HG02678 (cell line): ENCODE measurements at regions not wholly inside any gene's neighbourhood (a gene's known extent, or its start where the extent isn't known, plus 50 kb on each side); places are given as distances from the start of the nearest gene placed in this dataset.

Experiments used
- ATAC-seq: cut with Tn5 transposase; IDR thresholded peaks from one replicate; pipeline ENCODE4 v1.9.1; 2021; ENCODE audit warnings: mild to moderate bottlenecking, moderate library complexity; ENCODE audit not compliant: unreplicated experiment

- no peak for ATAC-seq
Measured at GRCh38 chr15:91471468-91471867, 371.4 kb downstream of the SV2B start.

GRCh38 chr15:91472316-91472756 lies 372.3 kb downstream of the SV2B start:
- ATAC-seq = no peak

- no peak for ATAC-seq
Measured at GRCh38 chr15:91473894-91474545, 374.0 kb downstream of the SV2B start.

- ATAC-seq = no peak
Measured at GRCh38 chr15:91476861-91477260, 376.6 kb upstream of the SLCO3A1 start.

- ATAC-seq = no peak
Measured at GRCh38 chr15:91478717-91479191, 374.8 kb upstream of the SLCO3A1 start.

- ATAC-seq = no peak
Measured at GRCh38 chr15:91480426-91480825, 373.1 kb upstream of the SLCO3A1 start.

- ATAC-seq = no peak
Measured at GRCh38 chr15:91482799-91483198, 370.7 kb upstream of the SLCO3A1 start.

GRCh38 chr15:91484141-91484540 lies 369.4 kb upstream of the SLCO3A1 start:
- ATAC-seq = no peak

- no peak for ATAC-seq
Measured at GRCh38 chr15:91488452-91488851, 365.1 kb upstream of the SLCO3A1 start.

- ATAC-seq = no peak
Measured at GRCh38 chr15:91490211-91490610, 363.3 kb upstream of the SLCO3A1 start.

- no peak for ATAC-seq
Measured at GRCh38 chr15:91491101-91491950, 362.2 kb upstream of the SLCO3A1 start.

GRCh38 chr15:91496754-91497691 lies 356.5 kb upstream of the SLCO3A1 start:
- no peak for ATAC-seq

- ATAC-seq = no peak
Measured at GRCh38 chr15:91498046-91498748, 355.3 kb upstream of the SLCO3A1 start.

- no peak for ATAC-seq
Measured at GRCh38 chr15:91498749-91499062, 354.8 kb upstream of the SLCO3A1 start.

GRCh38 chr15:91499774-91500383 lies 353.6 kb upstream of the SLCO3A1 start:
- ATAC-seq = no peak

GRCh38 chr15:91508633-91509032 lies 344.9 kb upstream of the SLCO3A1 start:
- no peak for ATAC-seq

GRCh38 chr15:91514147-91514546 lies 339.4 kb upstream of the SLCO3A1 start:
- no peak for ATAC-seq

- ATAC-seq = no peak
Measured at GRCh38 chr15:91515188-91515754, 338.2 kb upstream of the SLCO3A1 start.

GRCh38 chr15:91516866-91517265 lies 336.6 kb upstream of the SLCO3A1 start:
- no peak for ATAC-seq
